ENCODE measurements at regions not wholly inside any gene's neighbourhood (a gene's known extent, or its start where the extent isn't known, plus 50 kb on each side); places are given as distances from the start of the nearest gene placed in this dataset.

- FAIRE-seq (no peak), DNase-seq (ENCODE audit: low read depth) (no peak)
- no peaks in the 10 kb centered on the region for H3K36me3 ChIP-seq (ENCODE audit: control insufficient read depth, insufficient read depth, low read length)
Measured at GRCh38 chr9:108083796-108084352, 594.3 kb upstream of the KLF4 start.

GRCh38 chr9:108083160-108083750 is 593.7 kb upstream of the KLF4 start:
- H3K27me3 ChIP-seq (ENCODE audit: control insufficient read depth, insufficient read depth, low read length), result no peaks in the 10 kb centered on the region
- DNase-seq (ENCODE audit: low read depth) (no peak), FAIRE-seq (no peak)
- no peak for TF ChIP-seq CTCF (IDR thresholded peaks at IDR 0.05; ENCODE audit: insufficient read depth, low read length, severe bottlenecking)
- H3K4me3 ChIP-seq (ENCODE audit: low read depth, low read length), result no peak overlapping the region
- H3K36me3 ChIP-seq (ENCODE audit: control insufficient read depth, insufficient read depth, low read length), result no peaks in the 10 kb centered on the region

More at GRCh38 chr9:108083796-108084352, 594.3 kb upstream of the KLF4 start:
- TF ChIP-seq CTCF (IDR thresholded peaks at IDR 0.05; ENCODE audit: insufficient read depth, low read length, severe bottlenecking), result no peak
- H3K27me3 ChIP-seq (ENCODE audit: control insufficient read depth, insufficient read depth, low read length), result no peaks in the 10 kb centered on the region
- H3K4me3 ChIP-seq (ENCODE audit: low read depth, low read length), result no peak overlapping the region

- no peak for TF ChIP-seq CTCF (IDR thresholded peaks at IDR 0.05; ENCODE audit: insufficient read depth, low read length, severe bottlenecking)
- FAIRE-seq, result no peak
- DNase-seq (ENCODE audit: low read depth), result no peak
- H3K36me3 ChIP-seq (ENCODE audit: control insufficient read depth, insufficient read depth, low read length), result no peaks in the 10 kb centered on the region
- H3K27me3 ChIP-seq (ENCODE audit: control insufficient read depth, insufficient read depth, low read length), result no peaks in the 10 kb centered on the region
- H3K4me3 ChIP-seq (ENCODE audit: low read depth, low read length), result no peak overlapping the region
Measured at GRCh38 chr9:108081112-108081511, 591.5 kb upstream of the KLF4 start.

- Histone ChIP-seq H3K36me3 (ENCODE audit: control insufficient read depth, insufficient read depth, low read length) (no peaks in the 10 kb centered on the region), H3K4me3 (ENCODE audit: low read depth, low read length) (no peak overlapping the region), H3K27me3 (ENCODE audit: control insufficient read depth, insufficient read depth, low read length) (no peaks in the 10 kb centered on the region)
- DNase-seq (ENCODE audit: low read depth) (no peak), FAIRE-seq (no peak)
- no peak for TF ChIP-seq CTCF (IDR thresholded peaks at IDR 0.05; ENCODE audit: insufficient read depth, low read length, severe bottlenecking)
Measured at GRCh38 chr9:108080285-108080684, 590.7 kb upstream of the KLF4 start.

GRCh38 chr9:108078811-108079210 is 589.2 kb upstream of the KLF4 start:
- no peak for TF ChIP-seq CTCF (IDR thresholded peaks at IDR 0.05; ENCODE audit: insufficient read depth, low read length, severe bottlenecking)
- H3K27me3 ChIP-seq (ENCODE audit: control insufficient read depth, insufficient read depth, low read length), result no peaks in the 10 kb centered on the region
- DNase-seq (ENCODE audit: low read depth) (no peak), FAIRE-seq (no peak)
- H3K4me3 ChIP-seq (ENCODE audit: low read depth, low read length), result no peak overlapping the region
- H3K36me3 ChIP-seq (ENCODE audit: control insufficient read depth, insufficient read depth, low read length), result no peaks in the 10 kb centered on the region

- no peak for DNase-seq (ENCODE audit: low read depth)
- FAIRE-seq, result no peak
- H3K4me3 ChIP-seq (ENCODE audit: low read depth, low read length), result no peak overlapping the region
- no peak for TF ChIP-seq CTCF (IDR thresholded peaks at IDR 0.05; ENCODE audit: insufficient read depth, low read length, severe bottlenecking)
- no peaks in the 10 kb centered on the region for H3K36me3 ChIP-seq (ENCODE audit: control insufficient read depth, insufficient read depth, low read length)
- no peaks in the 10 kb centered on the region for H3K27me3 ChIP-seq (ENCODE audit: control insufficient read depth, insufficient read depth, low read length)
Measured at GRCh38 chr9:108078375-108078774, 588.8 kb upstream of the KLF4 start.

Data from bronchial epithelial cell (primary cell).